ENCODE measurements at regions not wholly inside any gene's neighbourhood (a gene's known extent, or its start where the extent isn't known, plus 50 kb on each side); places are given as distances from the start of the nearest gene placed in this dataset.
A peak's percentile ranks its signal among the peaks of the same experiment; 100 is the strongest.

GRCh38 chrX:10288373-10288975 is 131.7 kb downstream of the CLCN4 start:
- H3K4me3 ChIP-seq (ENCODE audit: low read depth, low read length) = no peak overlapping the region
- no peak for TF ChIP-seq CTCF (IDR thresholded peaks at IDR 0.05; ENCODE audit: borderline replicate concordance, insufficient read depth, low read depth, low read length)

- TF ChIP-seq CTCF (IDR thresholded peaks at IDR 0.05; ENCODE audit: borderline replicate concordance, insufficient read depth, low read depth, low read length) = no peak
- no peak overlapping the region for H3K4me3 ChIP-seq (ENCODE audit: low read depth, low read length)
These were observed 139.8 kb downstream of the CLCN4 start for GRCh38 chrX:10296576-10296975.

- no peak for TF ChIP-seq CTCF (IDR thresholded peaks at IDR 0.05; ENCODE audit: borderline replicate concordance, insufficient read depth, low read depth, low read length)
These were observed 153.7 kb downstream of the CLCN4 start for GRCh38 chrX:10310511-10310910.

GRCh38 chrX:10314530-10315104 is 157.8 kb downstream of the CLCN4 start:
- no peak overlapping the region for H3K4me3 ChIP-seq (ENCODE audit: low read depth, low read length)
- no peak for TF ChIP-seq CTCF (IDR thresholded peaks at IDR 0.05; ENCODE audit: borderline replicate concordance, insufficient read depth, low read depth, low read length)

More at GRCh38 chrX:10310511-10310910, 153.7 kb downstream of the CLCN4 start:
- no peak overlapping the region for H3K4me3 ChIP-seq (ENCODE audit: low read depth, low read length)

- no peak overlapping the region for H3K4me3 ChIP-seq (ENCODE audit: low read depth, low read length)
- no peak for TF ChIP-seq CTCF (IDR thresholded peaks at IDR 0.05; ENCODE audit: borderline replicate concordance, insufficient read depth, low read depth, low read length)
These were observed 168.8 kb downstream of the CLCN4 start for GRCh38 chrX:10325611-10326010.

- TF ChIP-seq CTCF (IDR thresholded peaks at IDR 0.05; ENCODE audit: borderline replicate concordance, insufficient read depth, low read depth, low read length) = peak; percentile 29; the same call in 1 of the 2 replicates
- H3K4me3 ChIP-seq (ENCODE audit: low read depth, low read length) = no peak overlapping the region
These were observed 169.8 kb downstream of the CLCN4 start for GRCh38 chrX:10326578-10326977.

- no peak for TF ChIP-seq CTCF (IDR thresholded peaks at IDR 0.05; ENCODE audit: borderline replicate concordance, insufficient read depth, low read depth, low read length)
These were observed 170.9 kb downstream of the CLCN4 start for GRCh38 chrX:10327651-10328050.

More at GRCh38 chrX:10327651-10328050, 170.9 kb downstream of the CLCN4 start:
- no peak overlapping the region for H3K4me3 ChIP-seq (ENCODE audit: low read depth, low read length)
